Peyer's patch (tissue), 4 donors: ENCODE measurements at regions not wholly inside any gene's neighbourhood (a gene's known extent, or its start where the extent isn't known, plus 50 kb on each side); places are given as distances from the start of the nearest gene placed in this dataset.

Experiments used
- DNase-seq, 3 donors: peaks; one replicate each; pipeline ENCODE4 v3.0.0-alpha.2; 2017 to 2019
- H3K27ac ChIP-seq, 4 donors: fragments of 200-600 bp; sonication (generic); one replicate each; pipeline ENCODE4 v1.5.1; 2016 to 2019
- H3K27me3 ChIP-seq, 2 donors: fragments of 200-600 bp; sonication (generic); one replicate each; pipeline ENCODE4 v1.5.1; 2019
- H3K36me3 ChIP-seq, 3 donors: fragments of 200-600 bp; sonication (generic); one replicate each; pipeline ENCODE4 v1.5.1; 2016 to 2019
- H3K4me1 ChIP-seq, 4 donors: fragments of 200-600 bp; sonication (generic); one replicate each; pipeline ENCODE4 v1.5.1; 2016 to 2019
- H3K4me3 ChIP-seq, 4 donors: fragments of 200-600 bp; sonication (generic); 1 replicate in 3 of 4; 2 replicates in 1 of 4; pipeline ENCODE4 v1.5.1; 2016 to 2019; ENCODE audit warnings: mild to moderate bottlenecking in 1 of 4
- H3K9me3 ChIP-seq, 4 donors: fragments of 200-600 bp; sonication (generic); one replicate each; pipeline ENCODE4 v1.5.1; 2016 to 2019; ENCODE audit warnings: mild to moderate bottlenecking in 1 of 4
- POLR2A ChIP-seq, 2 donors: fragments of 450-650 bp; IDR thresholded peaks; one replicate each; pipeline ENCODE4 v1.5.1; 2017; ENCODE audit warnings: antibody characterized with exemption in 2 of 2, mild to moderate bottlenecking in 2 of 2, moderate library complexity in 2 of 2
- TF ChIP-seq, protein P1 (sequence below), 6 experiments: fragments of 450-650 bp in 4 of 6; fragments of 200-600 bp in 2 of 6; sonication (generic) in 1 of 6; IDR thresholded peaks; one replicate each; pipeline ENCODE4 v1.5.1; 2017 to 2019; ENCODE audit warnings: antibody characterized with exemption in 6 of 6, mild to moderate bottlenecking in 3 of 6, moderate library complexity in 1 of 6

DNA sequence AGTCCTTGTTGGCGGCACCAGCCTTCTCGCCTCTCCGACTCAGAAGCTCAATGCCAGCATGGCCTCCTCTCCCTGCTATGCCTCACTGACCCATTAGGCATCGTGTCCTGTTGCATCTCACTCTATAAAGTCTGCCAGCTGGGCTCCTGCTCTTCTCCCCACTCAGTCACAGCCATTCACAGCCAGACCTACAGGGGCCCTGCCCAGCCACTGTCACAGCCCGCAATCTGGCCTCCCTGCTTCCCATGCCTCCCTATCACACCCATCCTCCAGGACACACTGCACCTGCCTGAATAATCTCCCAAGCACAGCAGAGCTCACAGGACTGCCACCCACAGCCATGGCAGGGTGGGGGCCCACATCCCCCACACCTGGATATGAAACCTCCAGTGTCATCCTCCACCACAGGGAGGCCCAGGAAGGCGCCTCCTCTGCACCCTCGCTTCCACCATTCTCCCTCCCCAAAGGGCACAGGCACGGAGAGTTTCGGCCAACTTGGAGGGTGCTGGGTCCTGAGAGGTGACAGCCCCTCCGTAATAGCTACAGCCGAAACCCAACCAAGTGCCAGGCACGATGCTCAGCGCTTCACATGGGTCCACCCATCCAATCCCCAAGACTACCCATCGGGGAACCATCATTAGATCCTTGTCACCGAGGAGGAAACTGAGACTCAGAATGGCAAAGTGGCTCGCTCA lies 370.3 kb downstream of the BCL11B start:
- DNase-seq = peak in 1 of 3 donors; percentile 31

DNA sequence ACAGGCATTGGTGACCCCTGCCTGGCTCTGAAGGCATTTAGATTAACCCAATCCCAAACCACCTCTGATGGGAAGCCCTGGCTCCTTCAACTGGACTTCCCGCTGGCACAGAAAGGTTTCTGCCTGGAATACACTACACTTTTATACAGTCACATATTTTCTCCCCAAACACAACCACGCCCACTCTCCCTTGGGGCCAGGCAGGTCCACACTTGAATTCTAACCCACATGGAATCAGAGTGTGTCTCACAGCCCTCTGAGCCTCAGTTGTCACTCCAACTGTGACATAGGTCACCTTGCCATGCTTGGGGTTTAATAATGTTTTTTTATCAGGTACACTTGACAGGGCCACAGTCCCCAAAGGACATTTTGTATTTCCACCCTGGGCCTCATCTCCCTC lies 368.6 kb downstream of the BCL11B start:
- Histone ChIP-seq H3K27me3 (no peaks in the 10 kb centered on the region), H3K4me3 (no peak overlapping the region), H3K36me3 (no peaks in the 10 kb centered on the region), H3K27ac (no peak overlapping the region), H3K9me3 (no peaks in the 10 kb centered on the region), H3K4me1 (peaks cover 0 to 12% (median 0%) of the 10 kb centered on the region in 4 donors)
- DNase-seq = no peak
- TF ChIP-seq, protein P1, sequence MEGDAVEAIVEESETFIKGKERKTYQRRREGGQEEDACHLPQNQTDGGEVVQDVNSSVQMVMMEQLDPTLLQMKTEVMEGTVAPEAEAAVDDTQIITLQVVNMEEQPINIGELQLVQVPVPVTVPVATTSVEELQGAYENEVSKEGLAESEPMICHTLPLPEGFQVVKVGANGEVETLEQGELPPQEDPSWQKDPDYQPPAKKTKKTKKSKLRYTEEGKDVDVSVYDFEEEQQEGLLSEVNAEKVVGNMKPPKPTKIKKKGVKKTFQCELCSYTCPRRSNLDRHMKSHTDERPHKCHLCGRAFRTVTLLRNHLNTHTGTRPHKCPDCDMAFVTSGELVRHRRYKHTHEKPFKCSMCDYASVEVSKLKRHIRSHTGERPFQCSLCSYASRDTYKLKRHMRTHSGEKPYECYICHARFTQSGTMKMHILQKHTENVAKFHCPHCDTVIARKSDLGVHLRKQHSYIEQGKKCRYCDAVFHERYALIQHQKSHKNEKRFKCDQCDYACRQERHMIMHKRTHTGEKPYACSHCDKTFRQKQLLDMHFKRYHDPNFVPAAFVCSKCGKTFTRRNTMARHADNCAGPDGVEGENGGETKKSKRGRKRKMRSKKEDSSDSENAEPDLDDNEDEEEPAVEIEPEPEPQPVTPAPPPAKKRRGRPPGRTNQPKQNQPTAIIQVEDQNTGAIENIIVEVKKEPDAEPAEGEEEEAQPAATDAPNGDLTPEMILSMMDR (IDR thresholded peaks at IDR 0.05) = no peak
- TF ChIP-seq POLR2A (IDR thresholded peaks at IDR 0.05) = no peak

More for the DNA sequence above, 370.3 kb downstream of the BCL11B start:
- H3K4me1 ChIP-seq = peaks cover 0 to 6% (median 0%) of the 10 kb centered on the region in 4 donors
- H3K27ac ChIP-seq = no peak overlapping the region
- H3K4me3 ChIP-seq = no peak overlapping the region
- no peaks in the 10 kb centered on the region for H3K36me3 ChIP-seq
- TF ChIP-seq, protein P1 (IDR thresholded peaks at IDR 0.05) = no peak
- TF ChIP-seq POLR2A (IDR thresholded peaks at IDR 0.05) = no peak
- no peaks in the 10 kb centered on the region for H3K9me3 ChIP-seq
- no peaks in the 10 kb centered on the region for H3K27me3 ChIP-seq

DNA sequence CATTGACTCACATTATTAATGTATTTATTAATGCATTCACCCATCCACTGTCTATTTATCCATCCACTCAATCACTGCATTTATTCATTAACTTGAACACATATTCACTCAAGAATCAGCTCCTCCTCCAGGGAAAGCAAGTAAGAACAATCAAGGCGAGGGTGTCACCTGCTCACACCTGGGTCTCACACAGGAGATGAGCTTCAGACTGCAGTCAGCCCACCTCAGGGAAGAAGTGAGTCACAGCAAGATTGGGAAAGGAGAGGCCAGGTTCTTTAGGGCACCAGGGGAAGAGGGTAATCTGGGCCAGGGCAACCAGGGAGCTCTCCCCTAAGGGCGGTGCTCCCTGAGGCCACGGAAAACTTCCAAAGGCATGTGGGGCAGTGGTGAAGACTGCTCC lies 367.3 kb downstream of the BCL11B start:
- DNase-seq = no peak
- H3K4me1 ChIP-seq = peaks cover 0 to 12% (median 0%) of the 10 kb centered on the region in 4 donors
- no peaks in the 10 kb centered on the region for H3K36me3 ChIP-seq
- no peak overlapping the region for H3K4me3 ChIP-seq
- TF ChIP-seq, protein P1 (IDR thresholded peaks at IDR 0.05) = no peak
- no peak for TF ChIP-seq POLR2A (IDR thresholded peaks at IDR 0.05)
- no peaks in the 10 kb centered on the region for H3K27me3 ChIP-seq
- no peaks in the 10 kb centered on the region for H3K9me3 ChIP-seq
- no peak overlapping the region for H3K27ac ChIP-seq

DNA sequence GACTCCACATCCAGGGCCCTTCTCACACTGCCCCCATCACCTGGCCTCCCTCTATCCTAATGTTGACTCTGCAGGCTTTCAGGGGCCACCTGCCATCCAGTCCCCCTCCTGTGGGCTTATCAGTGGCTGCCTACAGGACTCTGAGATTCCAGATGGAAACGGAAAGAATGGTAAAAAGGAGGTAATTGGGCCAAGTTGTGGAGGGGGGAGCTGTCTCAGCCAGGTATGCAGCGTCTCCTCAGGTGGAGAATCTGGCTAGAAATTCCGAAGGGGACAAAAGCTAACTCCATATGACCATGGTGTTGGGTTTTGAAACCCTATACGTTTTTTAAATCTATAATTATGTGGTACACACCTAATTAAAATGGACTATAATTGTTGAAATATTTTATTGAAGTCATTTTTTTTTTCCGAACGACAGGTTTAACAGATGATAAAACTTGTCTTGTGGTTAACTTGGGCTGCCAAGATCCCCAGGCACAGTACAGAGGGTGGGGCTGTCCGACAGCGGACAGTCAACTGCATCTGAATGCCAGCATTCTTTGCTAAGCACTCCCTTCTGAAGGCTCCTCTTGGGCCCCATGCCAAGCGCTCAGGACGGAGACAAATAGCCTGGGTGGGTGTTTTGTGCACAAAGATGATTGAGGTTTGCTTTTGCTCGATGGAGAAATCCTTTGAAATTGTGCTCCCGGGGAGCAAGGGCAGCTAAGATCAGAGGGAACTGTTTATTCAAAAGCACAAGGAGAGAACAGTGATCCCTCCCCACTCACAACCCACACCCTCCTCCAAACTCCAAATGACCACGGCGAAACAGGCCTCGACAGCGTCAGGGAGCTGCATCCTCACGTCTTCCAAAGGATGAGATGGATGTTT lies 365.6 kb downstream of the BCL11B start:
- no peak overlapping the region for H3K4me3 ChIP-seq
- DNase-seq = peak in 1 of 3 donors; percentile 55

DNA sequence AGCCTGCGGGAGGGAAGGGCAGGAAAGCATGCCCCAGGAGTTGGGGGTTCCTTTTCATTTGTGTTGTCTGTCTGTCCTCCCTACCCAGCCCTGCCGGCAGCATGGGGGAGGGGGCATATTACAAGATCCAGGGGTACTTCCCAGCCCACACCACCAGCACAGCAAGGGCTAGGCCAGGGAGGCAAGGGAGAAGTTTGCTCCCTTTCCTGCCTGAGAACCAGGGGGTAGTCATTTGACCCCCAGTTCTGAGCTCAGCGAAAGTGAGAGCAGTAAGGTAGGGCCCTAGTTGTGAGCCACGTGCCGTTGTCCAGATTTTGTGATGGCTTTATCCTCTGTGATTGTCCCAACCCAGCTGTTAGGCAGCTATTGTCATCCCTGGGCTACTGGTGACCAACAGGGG lies 364.7 kb downstream of the BCL11B start:
- no peaks in the 10 kb centered on the region for H3K36me3 ChIP-seq
- no peaks in the 10 kb centered on the region for H3K9me3 ChIP-seq
- H3K27ac ChIP-seq = no peak overlapping the region
- no peak for TF ChIP-seq POLR2A (IDR thresholded peaks at IDR 0.05)
- TF ChIP-seq, protein P1 (IDR thresholded peaks at IDR 0.05) = no peak
- H3K27me3 ChIP-seq = no peaks in the 10 kb centered on the region
- no peak for DNase-seq
- H3K4me3 ChIP-seq = no peak overlapping the region
- H3K4me1 ChIP-seq = peaks cover 0 to 12% (median 0%) of the 10 kb centered on the region in 4 donors

More for the DNA sequence above, 365.6 kb downstream of the BCL11B start:
- H3K4me1 ChIP-seq = peaks cover 0 to 12% (median 0%) of the 10 kb centered on the region in 4 donors
- H3K27ac ChIP-seq = peak overlapping the region in 1 of 4 donors; percentile 13
- H3K27me3 ChIP-seq = no peaks in the 10 kb centered on the region
- H3K9me3 ChIP-seq = no peaks in the 10 kb centered on the region
- TF ChIP-seq POLR2A (IDR thresholded peaks at IDR 0.05) = no peak
- TF ChIP-seq, protein P1 (IDR thresholded peaks at IDR 0.05) = no peak
- no peaks in the 10 kb centered on the region for H3K36me3 ChIP-seq
